HG03196 (cell line): ENCODE measurements at regions not wholly inside any gene's neighbourhood (a gene's known extent, or its start where the extent isn't known, plus 50 kb on each side); places are given as distances from the start of the nearest gene placed in this dataset.

ENCODE experiments used
- ATAC-seq: cut with Tn5 transposase; IDR thresholded peaks from one replicate; pipeline ENCODE4 v1.9.1; 2021; ENCODE audit not compliant: unreplicated experiment

DNA sequence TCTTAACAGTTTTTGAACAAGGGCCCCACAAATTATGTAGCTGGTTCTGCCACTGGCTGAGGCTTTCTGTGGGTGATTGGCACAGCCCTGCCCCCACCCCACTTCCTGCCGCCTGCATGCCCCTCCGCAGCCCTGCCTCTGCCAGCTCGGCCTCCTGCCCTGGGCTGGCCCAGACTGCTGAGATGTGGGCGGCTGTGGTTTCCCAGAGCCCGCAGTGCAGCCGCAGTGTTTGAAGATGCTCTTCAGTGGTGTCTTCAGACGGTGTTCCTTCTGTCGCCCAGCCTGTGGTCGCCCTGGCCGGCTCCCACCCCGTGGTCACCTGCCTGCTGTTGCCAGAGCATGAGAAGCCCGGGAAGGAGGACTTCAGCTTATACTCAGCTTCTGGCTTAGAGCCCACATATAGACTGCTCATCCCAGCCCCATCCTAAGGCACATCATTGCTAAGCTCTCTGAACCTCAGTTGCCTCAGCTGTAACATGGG lies 154.3 kb downstream of the VEGFA start:
- no peak for ATAC-seq

- no peak for ATAC-seq
These were observed 153.6 kb downstream of the VEGFA start for GRCh38 chr6:43923376-43924221.

GRCh38 chr6:43922426-43923375 lies 152.7 kb downstream of the VEGFA start:
- ATAC-seq, result no peak

GRCh38 chr6:43921548-43922425 lies 151.8 kb downstream of the VEGFA start:
- no peak for ATAC-seq

DNA sequence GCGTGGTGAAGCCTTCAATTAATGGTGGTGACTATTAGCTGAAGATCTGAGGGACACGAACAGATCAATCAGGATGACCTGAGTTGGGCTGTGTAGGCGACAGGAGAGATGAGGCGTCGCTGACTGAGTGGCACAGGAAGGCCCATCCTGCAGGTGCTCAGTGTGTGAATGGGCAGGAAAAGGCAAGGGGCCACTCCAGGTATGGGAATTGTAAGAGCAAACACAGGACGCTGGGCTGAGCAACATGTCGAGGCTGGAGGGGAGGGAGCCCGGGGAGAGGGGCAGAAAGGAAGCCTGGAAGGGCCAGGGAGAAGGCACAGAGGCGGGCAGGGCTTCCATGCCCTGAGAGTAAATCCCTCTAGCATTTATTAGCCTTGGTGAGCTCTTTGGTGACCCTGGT lies 151.0 kb downstream of the VEGFA start:
- ATAC-seq, result no peak

- ATAC-seq, result no peak
These were observed 149.8 kb downstream of the VEGFA start for GRCh38 chr6:43919774-43920173.

GRCh38 chr6:43917878-43918382 lies 147.9 kb downstream of the VEGFA start:
- no peak for ATAC-seq

- no peak for ATAC-seq
These were observed 147.2 kb downstream of the VEGFA start for GRCh38 chr6:43916924-43917877.

DNA sequence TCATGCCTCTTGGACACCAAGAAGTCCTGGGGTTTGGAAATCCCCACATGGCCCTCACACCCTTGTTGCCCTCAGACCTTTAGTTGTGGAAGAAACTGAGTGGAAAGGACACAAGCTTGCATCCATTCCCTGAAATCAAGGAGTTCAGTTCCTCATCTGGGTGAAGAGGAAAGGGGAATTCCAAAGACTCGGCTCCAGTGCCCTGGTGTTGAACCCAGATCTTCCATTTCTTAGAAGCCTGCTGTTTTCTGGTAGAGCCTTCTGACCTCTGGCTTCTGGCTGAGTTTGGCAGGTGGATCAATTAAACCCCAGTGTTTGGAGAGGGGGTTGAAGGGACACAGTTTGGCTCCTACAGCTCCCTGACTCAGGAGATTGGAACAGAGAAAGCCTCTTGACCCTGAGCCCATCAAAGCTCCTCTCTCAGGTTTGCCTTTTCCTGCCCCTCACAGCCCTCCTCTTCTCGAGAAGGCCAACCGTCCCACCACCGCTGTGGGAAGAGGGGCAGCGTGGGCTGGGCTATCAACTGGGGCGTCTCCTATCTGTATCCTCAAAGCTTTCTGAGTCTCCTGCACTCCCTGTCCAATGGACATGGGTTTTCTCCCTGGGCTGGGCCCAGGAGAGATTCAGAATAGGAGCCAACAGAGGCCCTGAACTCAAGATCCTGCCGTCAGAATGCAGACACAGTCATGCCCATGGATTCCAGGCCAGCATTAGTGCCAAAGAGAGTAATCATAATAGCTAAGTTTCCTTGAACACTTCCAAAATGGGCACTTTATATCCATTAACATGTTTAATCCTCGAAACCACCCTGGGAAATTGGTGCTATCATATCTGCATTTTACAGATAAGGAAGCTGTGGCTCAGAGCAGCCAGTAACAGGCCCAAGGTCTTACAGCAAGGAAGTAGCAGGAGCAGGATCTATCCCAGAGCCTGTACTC lies 146.2 kb downstream of the VEGFA start:
- ATAC-seq, result no peak

DNA sequence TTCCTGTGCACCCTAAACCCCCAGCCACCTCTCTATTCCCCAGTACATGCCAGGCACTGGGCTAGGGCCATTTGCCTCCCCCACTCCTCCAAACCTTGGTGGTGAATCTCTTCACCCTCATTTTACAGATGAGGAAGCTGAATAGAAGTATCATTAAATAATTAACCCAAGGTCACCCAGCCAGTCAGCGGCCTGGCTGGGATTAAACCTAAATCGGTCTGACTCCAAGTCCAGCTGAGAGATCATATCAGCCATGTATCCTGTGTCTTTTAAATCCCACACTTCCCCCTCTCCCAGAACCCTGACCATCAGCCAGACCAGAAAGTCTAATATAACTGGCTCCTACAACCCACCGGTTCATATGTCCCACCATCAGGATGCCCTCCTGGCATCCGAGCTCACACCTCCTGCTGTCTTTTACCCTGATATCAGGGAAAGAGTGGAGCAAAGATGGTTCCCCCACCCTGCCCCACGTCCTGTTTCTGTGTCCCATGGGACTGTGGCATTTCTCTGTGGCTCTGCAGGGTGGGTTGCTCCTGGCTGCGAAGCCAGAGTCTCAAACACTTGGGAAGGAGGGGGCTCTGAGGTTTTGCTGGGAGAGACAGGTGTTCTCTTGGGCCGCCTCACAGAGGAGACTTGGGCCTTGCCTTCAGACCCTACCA lies 145.3 kb downstream of the VEGFA start:
- ATAC-seq, result no peak

- ATAC-seq, result no peak
These were observed 144.5 kb downstream of the VEGFA start for GRCh38 chr6:43914272-43915147.

DNA sequence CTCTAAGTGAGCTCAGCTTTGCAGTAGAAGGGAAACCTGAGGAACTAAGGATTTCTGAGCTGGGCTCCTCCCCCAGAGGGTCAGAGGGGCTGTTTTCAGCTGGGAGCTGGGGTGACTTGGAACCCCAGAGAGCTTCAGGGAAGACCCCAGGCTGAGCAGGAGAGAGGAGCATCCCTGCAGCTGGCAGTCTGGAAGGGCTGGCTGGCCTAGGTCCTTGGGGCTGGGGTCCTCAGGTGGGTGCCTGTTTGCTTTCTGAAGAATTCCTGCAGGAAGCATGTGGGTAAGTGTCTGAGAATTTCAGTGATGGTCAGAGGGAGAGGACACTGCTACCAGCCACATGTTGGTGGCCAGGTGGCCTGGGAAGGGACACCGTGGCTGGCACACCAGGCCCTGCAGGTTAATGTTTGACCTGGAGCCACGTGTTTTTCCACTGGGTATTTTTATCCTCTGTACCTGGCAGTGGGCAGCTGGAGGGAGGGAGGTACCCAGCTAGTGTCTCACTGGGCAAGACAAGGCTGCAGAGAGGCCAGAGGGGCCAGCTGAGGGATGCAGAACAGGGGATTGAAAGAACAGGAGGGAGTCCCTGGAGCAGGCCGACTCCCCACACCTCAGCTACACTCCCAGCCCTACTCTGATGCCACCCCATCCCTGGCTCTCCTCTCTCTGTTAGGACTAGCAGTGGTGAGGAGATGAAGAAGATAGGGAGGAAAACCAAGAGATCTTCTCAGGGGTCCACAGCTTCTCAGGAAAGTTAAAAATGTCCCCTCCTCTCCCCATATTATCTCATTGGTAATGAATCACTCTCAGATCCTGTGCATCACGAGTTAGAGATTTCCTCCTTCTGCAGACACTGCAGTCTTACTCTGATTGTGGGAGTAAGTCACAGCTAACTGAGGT lies 143.6 kb downstream of the VEGFA start:
- ATAC-seq, result no peak

DNA sequence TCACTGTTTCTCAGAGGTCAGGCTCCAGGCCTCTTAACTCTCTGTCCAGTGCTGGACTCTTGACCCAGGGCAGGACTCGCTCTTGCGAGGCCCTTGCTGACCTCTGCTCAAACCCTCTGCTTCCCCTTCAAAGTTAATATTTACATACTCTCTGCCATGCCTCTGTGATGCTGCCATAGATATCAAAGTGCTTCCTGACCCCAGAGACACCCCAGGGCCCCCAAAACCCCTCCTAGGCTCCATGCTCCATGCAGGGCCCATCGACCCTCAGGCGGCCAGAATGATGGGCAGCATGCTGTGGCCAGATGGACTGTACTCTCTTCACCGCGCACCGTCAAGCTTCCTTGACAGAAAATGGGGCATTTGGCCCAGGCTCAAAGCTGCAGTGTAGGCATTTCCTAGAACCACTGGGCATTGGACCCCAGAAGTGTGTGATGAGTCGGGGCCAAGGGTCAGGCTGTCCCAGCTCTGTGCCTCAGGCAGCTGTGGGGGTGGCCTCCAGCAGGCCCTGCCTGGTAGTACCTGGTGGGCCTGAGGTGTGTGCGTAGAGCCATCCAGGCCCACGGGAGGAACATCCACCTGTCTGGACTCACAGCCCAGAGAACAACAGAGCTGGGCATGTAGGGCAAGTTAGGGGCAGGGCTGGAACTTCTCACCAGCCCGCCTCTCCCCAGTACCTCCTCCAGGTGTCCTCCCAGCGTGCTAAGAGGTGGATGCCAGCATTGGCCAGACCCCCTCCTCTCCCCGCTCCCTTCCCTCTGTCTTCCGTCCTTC lies 142.8 kb downstream of the VEGFA start:
- no peak for ATAC-seq

DNA sequence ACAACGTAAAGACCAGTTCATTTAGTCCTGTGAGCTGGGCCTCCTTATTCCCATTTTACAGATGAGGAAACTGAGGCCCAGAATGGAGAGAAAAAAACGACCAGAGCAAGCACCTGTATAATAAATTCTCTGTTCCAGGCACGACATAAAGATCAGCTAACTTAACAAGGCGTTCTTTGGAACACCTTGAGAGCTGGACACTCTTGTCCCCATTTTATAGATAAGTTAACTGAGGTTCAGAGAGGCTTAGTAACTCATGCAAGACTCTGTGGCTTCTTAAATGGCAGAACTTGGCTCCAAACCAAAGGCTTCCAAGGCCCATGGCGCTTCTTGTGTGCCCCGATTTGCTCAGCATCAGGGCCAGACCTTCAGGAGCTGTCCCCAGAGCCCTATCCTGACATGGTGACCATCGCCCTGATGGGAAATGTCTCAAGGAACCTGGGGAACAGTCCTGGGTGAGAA lies 142.1 kb downstream of the VEGFA start:
- no peak for ATAC-seq
